Ovary (tissue), 3 donors: ENCODE measurements at regions not wholly inside any gene's neighbourhood (a gene's known extent, or its start where the extent isn't known, plus 50 kb on each side); places are given as distances from the start of the nearest gene placed in this dataset.

Experiments used
- EP300 ChIP-seq: sonication (generic); formaldehyde crosslinking; IDR thresholded peaks from one replicate; pipeline ENCODE4 v1.6.1; 2017; ENCODE audit warnings: antibody characterized with exemption
- POLR2A ChIP-seq: fragments of 450-650 bp; IDR thresholded peaks from one replicate; pipeline ENCODE4 v1.6.1; 2017; ENCODE audit warnings: antibody characterized with exemption, mild to moderate bottlenecking, moderate library complexity
- TF ChIP-seq, protein P1 (sequence below), 3 donors: fragments of 450-650 bp in 2 of 3; fragments of 200-600 bp in 1 of 3; IDR thresholded peaks; one replicate each; pipeline versions ENCODE4 v1.5.1 to v1.8.0; 2016 to 2022; ENCODE audit warnings: antibody characterized with exemption in 3 of 3, mild to moderate bottlenecking in 1 of 3
- donor health status: DM: no; HTN: no; CAD: no.

DNA sequence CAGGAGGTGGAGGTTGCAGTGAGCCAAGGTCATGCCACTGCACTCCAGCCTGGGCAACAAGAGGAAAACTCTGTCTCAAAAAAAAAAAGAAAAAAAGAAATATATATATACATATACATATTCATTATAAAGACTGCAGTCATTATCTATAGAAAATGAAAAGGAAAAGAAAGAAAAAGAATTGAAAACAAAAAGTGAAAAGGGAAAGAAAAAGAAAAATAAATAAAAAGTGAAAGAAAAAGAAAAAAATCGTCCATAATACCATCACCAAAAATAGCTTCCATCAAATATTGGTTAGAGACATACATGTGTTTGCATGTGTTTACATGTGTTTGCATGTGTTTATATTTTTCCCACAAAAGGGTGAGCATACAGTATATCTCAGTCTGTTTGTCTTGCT is 105.5 kb upstream of the PARD3 start:
- TF ChIP-seq, protein P1, sequence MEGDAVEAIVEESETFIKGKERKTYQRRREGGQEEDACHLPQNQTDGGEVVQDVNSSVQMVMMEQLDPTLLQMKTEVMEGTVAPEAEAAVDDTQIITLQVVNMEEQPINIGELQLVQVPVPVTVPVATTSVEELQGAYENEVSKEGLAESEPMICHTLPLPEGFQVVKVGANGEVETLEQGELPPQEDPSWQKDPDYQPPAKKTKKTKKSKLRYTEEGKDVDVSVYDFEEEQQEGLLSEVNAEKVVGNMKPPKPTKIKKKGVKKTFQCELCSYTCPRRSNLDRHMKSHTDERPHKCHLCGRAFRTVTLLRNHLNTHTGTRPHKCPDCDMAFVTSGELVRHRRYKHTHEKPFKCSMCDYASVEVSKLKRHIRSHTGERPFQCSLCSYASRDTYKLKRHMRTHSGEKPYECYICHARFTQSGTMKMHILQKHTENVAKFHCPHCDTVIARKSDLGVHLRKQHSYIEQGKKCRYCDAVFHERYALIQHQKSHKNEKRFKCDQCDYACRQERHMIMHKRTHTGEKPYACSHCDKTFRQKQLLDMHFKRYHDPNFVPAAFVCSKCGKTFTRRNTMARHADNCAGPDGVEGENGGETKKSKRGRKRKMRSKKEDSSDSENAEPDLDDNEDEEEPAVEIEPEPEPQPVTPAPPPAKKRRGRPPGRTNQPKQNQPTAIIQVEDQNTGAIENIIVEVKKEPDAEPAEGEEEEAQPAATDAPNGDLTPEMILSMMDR (IDR thresholded peaks at IDR 0.05), result no peak
- TF ChIP-seq POLR2A, result no peak
- no peak for TF ChIP-seq EP300
